Lower leg skin (tissue), 3 donors: ENCODE measurements at regions not wholly inside any gene's neighbourhood (a gene's known extent, or its start where the extent isn't known, plus 50 kb on each side); places are given as distances from the start of the nearest gene placed in this dataset.

Experiments used
- POLR2A ChIP-seq, 2 donors: fragments of 450-650 bp; IDR thresholded peaks; one replicate each; pipeline ENCODE4 v1.6.1; 2016 to 2017; ENCODE audit warnings: antibody characterized with exemption in 2 of 2, mild to moderate bottlenecking in 1 of 2, moderate library complexity in 1 of 2
- TF ChIP-seq, protein P1 (sequence below), 3 donors: fragments of 450-650 bp; IDR thresholded peaks; one replicate each; pipeline ENCODE4 v1.5.1; 2016; ENCODE audit warnings: antibody characterized with exemption in 3 of 3, mild to moderate bottlenecking in 3 of 3, moderate library complexity in 2 of 3

DNA sequence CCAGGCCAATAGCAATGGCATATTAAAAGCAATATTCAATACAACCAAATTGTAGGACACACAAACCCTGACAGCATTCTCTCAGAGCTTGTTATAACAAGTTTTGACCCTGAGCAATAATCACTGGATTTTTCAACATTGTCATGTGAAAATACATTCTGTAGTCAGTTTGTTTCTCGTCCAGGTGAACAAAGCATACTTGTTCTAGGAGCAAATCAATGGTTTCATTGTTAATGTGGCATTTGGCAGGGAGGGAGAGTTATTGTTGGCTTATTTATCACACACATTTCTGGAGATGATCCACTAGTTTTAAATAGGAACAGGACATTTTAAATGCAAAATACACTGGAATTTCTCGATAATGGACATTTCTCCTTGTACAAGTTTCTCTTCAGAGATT is 69.9 kb upstream of the L3MBTL4 start:
- TF ChIP-seq, protein P1, sequence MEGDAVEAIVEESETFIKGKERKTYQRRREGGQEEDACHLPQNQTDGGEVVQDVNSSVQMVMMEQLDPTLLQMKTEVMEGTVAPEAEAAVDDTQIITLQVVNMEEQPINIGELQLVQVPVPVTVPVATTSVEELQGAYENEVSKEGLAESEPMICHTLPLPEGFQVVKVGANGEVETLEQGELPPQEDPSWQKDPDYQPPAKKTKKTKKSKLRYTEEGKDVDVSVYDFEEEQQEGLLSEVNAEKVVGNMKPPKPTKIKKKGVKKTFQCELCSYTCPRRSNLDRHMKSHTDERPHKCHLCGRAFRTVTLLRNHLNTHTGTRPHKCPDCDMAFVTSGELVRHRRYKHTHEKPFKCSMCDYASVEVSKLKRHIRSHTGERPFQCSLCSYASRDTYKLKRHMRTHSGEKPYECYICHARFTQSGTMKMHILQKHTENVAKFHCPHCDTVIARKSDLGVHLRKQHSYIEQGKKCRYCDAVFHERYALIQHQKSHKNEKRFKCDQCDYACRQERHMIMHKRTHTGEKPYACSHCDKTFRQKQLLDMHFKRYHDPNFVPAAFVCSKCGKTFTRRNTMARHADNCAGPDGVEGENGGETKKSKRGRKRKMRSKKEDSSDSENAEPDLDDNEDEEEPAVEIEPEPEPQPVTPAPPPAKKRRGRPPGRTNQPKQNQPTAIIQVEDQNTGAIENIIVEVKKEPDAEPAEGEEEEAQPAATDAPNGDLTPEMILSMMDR (IDR thresholded peaks at IDR 0.05), result no peak
- no peak for TF ChIP-seq POLR2A (IDR thresholded peaks at IDR 0.05)
